ENCODE measurements at regions not wholly inside any gene's neighbourhood (a gene's known extent, or its start where the extent isn't known, plus 50 kb on each side); places are given as distances from the start of the nearest gene placed in this dataset.

DNA sequence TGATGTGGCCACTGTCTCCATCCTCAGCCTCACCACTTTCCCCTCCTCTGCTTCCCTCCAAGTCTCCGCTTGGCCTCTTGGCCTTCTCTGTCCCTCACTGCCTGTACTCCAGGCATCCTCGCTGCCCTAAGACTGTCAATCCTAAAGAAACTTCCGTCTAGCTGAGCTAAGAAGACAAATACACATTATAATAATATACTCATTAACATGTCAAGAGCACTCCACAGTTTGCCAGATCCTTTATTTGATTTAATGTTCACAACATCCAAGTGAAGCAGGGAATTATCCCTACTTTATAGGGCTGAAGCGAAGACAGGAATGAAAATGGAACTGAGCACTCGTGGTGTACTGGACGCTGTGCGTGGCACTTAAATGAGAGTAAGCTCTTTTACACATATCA lies 72.4 kb upstream of the SLC22A23 start:
- TF ChIP-seq, protein P1, sequence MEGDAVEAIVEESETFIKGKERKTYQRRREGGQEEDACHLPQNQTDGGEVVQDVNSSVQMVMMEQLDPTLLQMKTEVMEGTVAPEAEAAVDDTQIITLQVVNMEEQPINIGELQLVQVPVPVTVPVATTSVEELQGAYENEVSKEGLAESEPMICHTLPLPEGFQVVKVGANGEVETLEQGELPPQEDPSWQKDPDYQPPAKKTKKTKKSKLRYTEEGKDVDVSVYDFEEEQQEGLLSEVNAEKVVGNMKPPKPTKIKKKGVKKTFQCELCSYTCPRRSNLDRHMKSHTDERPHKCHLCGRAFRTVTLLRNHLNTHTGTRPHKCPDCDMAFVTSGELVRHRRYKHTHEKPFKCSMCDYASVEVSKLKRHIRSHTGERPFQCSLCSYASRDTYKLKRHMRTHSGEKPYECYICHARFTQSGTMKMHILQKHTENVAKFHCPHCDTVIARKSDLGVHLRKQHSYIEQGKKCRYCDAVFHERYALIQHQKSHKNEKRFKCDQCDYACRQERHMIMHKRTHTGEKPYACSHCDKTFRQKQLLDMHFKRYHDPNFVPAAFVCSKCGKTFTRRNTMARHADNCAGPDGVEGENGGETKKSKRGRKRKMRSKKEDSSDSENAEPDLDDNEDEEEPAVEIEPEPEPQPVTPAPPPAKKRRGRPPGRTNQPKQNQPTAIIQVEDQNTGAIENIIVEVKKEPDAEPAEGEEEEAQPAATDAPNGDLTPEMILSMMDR (conservative IDR thresholded peaks at IDR 0.05; ENCODE audit: low read depth, low read length), result no peak
- TF ChIP-seq EZH2 (IDR thresholded peaks at IDR 0.05; ENCODE audit: borderline replicate concordance, low read depth, low read length, poor library complexity, severe bottlenecking), result no peak
